Pulmonary artery endothelial cell (primary cell): ENCODE measurements at regions not wholly inside any gene's neighbourhood (a gene's known extent, or its start where the extent isn't known, plus 50 kb on each side); places are given as distances from the start of the nearest gene placed in this dataset.
"Not testable (repeated sequence)": the region's sequence is repeated elsewhere in the genome, so short reads cannot be mapped to it uniquely, and the experiment has no call there.

Experiments used
- DNase-seq: peaks from one replicate; pipeline ENCODE4 v3.0.0-alpha.2; 2011; ENCODE audit warnings: low read depth, low spot score

- no peak for DNase-seq
Observed at GRCh38 chr12:127172861-127173260, 1094.1 kb upstream of the TMEM132C start.

GRCh38 chr12:127173971-127174370 is 1093.0 kb upstream of the TMEM132C start:
- not testable (repeated sequence) for DNase-seq

- no peak for DNase-seq
Observed at GRCh38 chr12:127174881-127175280, 1092.1 kb upstream of the TMEM132C start.

GRCh38 chr12:127175361-127175760 is 1091.6 kb upstream of the TMEM132C start:
- DNase-seq = no peak

GRCh38 chr12:127176804-127177203 is 1090.2 kb upstream of the TMEM132C start:
- no peak for DNase-seq

- no peak for DNase-seq
Observed at GRCh38 chr12:127178052-127178451, 1088.9 kb upstream of the TMEM132C start.

- no peak for DNase-seq
Observed at GRCh38 chr12:127178463-127178862, 1088.5 kb upstream of the TMEM132C start.

- DNase-seq = no peak
Observed at GRCh38 chr12:127179176-127179575, 1087.8 kb upstream of the TMEM132C start.

GRCh38 chr12:127182018-127182417 is 1085.0 kb upstream of the TMEM132C start:
- no peak for DNase-seq

- no peak for DNase-seq
Observed at GRCh38 chr12:127189992-127190391, 1077.0 kb upstream of the TMEM132C start.

- no peak for DNase-seq
Observed at GRCh38 chr12:127191129-127191528, 1075.8 kb upstream of the TMEM132C start.

- DNase-seq = no peak
Observed at GRCh38 chr12:127192391-127192790, 1074.6 kb upstream of the TMEM132C start.

- no peak for DNase-seq
Observed at GRCh38 chr12:127193341-127193740, 1073.6 kb upstream of the TMEM132C start.

- DNase-seq = no peak
Observed at GRCh38 chr12:127194176-127194575, 1072.8 kb upstream of the TMEM132C start.

- no peak for DNase-seq
Observed at GRCh38 chr12:127205781-127206555, 1061.0 kb upstream of the TMEM132C start.

GRCh38 chr12:127209318-127209717 is 1057.7 kb upstream of the TMEM132C start:
- no peak for DNase-seq

- no peak for DNase-seq
Observed at GRCh38 chr12:127214186-127214585, 1052.8 kb upstream of the TMEM132C start.

GRCh38 chr12:127223011-127223410 is 1044.0 kb upstream of the TMEM132C start:
- no peak for DNase-seq

GRCh38 chr12:127223731-127224130 is 1043.2 kb upstream of the TMEM132C start:
- DNase-seq = no peak

- DNase-seq = no peak
Observed at GRCh38 chr12:127230843-127231260, 1036.1 kb upstream of the TMEM132C start.

GRCh38 chr12:127231371-127231770 is 1035.6 kb upstream of the TMEM132C start:
- no peak for DNase-seq

GRCh38 chr12:127233016-127233415 is 1034.0 kb upstream of the TMEM132C start:
- no peak for DNase-seq

GRCh38 chr12:127235761-127236160 is 1031.2 kb upstream of the TMEM132C start:
- no peak for DNase-seq
